ENCODE measurements at regions not wholly inside any gene's neighbourhood (a gene's known extent, or its start where the extent isn't known, plus 50 kb on each side); places are given as distances from the start of the nearest gene placed in this dataset.

- no peak for TF ChIP-seq BRF1 (IDR thresholded peaks at IDR 0.05; ENCODE audit: borderline replicate concordance, extremely low read depth, insufficient read length)
- no peak for TF ChIP-seq CREB1 (IDR thresholded peaks at IDR 0.05)
- no peak for TF ChIP-seq CREB1 (CRISPR knock-in tag; IDR thresholded peaks at IDR 0.05)
- no peak for TF ChIP-seq HMG20A (CRISPR knock-in tag; conservative IDR thresholded peaks at IDR 0.05)
- TF ChIP-seq ZNF589 (CRISPR knock-in tag; IDR thresholded peaks at IDR 0.05; ENCODE audit: low read depth): no peak
- no peak for TF ChIP-seq SMARCC2 (IDR thresholded peaks at IDR 0.05; ENCODE audit: low read depth)
Measured at GRCh38 chr9:135221576-135221950, 134.1 kb downstream of the OLFM1 start.

All from K562 (cell line).